ENCODE measurements at regions not wholly inside any gene's neighbourhood (a gene's known extent, or its start where the extent isn't known, plus 50 kb on each side); places are given as distances from the start of the nearest gene placed in this dataset.

DNA sequence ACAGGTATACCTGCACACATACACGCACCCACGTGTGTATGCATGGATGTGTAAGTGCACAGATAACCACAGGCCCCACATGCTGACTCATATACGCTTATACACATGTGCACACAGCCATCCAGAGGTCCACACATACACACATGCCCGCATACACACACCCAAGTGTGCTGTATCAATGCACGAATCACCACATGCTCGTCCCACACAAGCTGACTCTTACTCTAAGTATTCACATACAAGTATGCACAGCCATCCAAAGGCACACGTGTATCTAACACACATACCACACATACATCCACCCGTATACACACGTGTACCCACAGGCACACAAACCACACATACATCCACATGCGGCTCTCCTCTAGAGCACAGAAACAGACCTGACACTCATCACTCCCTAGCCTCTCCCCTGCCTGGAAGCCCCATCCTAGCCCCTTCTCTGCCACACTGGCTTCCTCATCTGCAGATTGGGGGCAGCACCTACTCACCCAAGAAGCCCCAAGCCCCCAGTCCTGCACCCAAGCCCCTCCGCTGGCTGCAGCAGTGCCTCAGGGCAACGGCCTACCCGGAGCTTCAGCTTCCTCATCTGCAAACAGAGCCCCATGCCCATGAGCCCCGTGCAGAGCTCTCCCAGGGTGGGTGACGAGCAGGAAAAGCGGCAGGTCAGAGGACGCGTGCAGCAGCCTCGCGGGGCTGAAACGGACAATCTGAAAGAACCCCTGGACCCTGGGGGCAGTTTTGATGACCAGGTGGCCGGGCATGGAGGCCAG is 105.4 kb downstream of the NCOR2 start:
- TF ChIP-seq, protein P1, sequence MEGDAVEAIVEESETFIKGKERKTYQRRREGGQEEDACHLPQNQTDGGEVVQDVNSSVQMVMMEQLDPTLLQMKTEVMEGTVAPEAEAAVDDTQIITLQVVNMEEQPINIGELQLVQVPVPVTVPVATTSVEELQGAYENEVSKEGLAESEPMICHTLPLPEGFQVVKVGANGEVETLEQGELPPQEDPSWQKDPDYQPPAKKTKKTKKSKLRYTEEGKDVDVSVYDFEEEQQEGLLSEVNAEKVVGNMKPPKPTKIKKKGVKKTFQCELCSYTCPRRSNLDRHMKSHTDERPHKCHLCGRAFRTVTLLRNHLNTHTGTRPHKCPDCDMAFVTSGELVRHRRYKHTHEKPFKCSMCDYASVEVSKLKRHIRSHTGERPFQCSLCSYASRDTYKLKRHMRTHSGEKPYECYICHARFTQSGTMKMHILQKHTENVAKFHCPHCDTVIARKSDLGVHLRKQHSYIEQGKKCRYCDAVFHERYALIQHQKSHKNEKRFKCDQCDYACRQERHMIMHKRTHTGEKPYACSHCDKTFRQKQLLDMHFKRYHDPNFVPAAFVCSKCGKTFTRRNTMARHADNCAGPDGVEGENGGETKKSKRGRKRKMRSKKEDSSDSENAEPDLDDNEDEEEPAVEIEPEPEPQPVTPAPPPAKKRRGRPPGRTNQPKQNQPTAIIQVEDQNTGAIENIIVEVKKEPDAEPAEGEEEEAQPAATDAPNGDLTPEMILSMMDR (IDR thresholded peaks at IDR 0.05): no peak
- TF ChIP-seq POLR2A (IDR thresholded peaks at IDR 0.05): no peak

All from right lobe of liver (tissue), 4 donors.